T1000 (cell line): ENCODE measurements at regions not wholly inside any gene's neighbourhood (a gene's known extent, or its start where the extent isn't known, plus 50 kb on each side); places are given as distances from the start of the nearest gene placed in this dataset.
"Not testable (repeated sequence)": the region's sequence is repeated elsewhere in the genome, so short reads cannot be mapped to it uniquely, and the experiment has no call there.

ENCODE experiments used
- DNase-seq: peaks from one replicate; lab custom pipeline; 2025; ENCODE audit warnings: mixed read lengths; lab: John Stamatoyannopoulos, UW

- DNase-seq, result no peak
Measured at GRCh38 chr13:80884056-80884785, 543.3 kb upstream of the SPRY2 start.

- no peak for DNase-seq
Measured at GRCh38 chr13:80883545-80883944, 542.6 kb upstream of the SPRY2 start.

GRCh38 chr13:80881942-80882445 lies 541.1 kb upstream of the SPRY2 start:
- no peak for DNase-seq

- no peak for DNase-seq
Measured at GRCh38 chr13:80881495-80881894, 540.6 kb upstream of the SPRY2 start.

- no peak for DNase-seq
Measured at GRCh38 chr13:80881034-80881433, 540.1 kb upstream of the SPRY2 start.

GRCh38 chr13:80877944-80878241 lies 537.0 kb upstream of the SPRY2 start:
- DNase-seq, result no peak

- no peak for DNase-seq
Measured at GRCh38 chr13:80877209-80877943, 536.5 kb upstream of the SPRY2 start.

GRCh38 chr13:80873589-80873988 lies 532.7 kb upstream of the SPRY2 start:
- DNase-seq, result no peak

- DNase-seq, result not testable (repeated sequence)
Measured at GRCh38 chr13:80871971-80872370, 531.0 kb upstream of the SPRY2 start.

- DNase-seq, result no peak
Measured at GRCh38 chr13:80871481-80871880, 530.6 kb upstream of the SPRY2 start.

GRCh38 chr13:80870186-80870585 lies 529.3 kb upstream of the SPRY2 start:
- DNase-seq, result no peak

- DNase-seq, result no peak
Measured at GRCh38 chr13:80866921-80867320, 526.0 kb upstream of the SPRY2 start.

GRCh38 chr13:80865329-80865728 lies 524.4 kb upstream of the SPRY2 start:
- no peak for DNase-seq

- no peak for DNase-seq
Measured at GRCh38 chr13:80862456-80862855, 521.5 kb upstream of the SPRY2 start.

GRCh38 chr13:80860845-80861244 lies 519.9 kb upstream of the SPRY2 start:
- DNase-seq, result no peak

GRCh38 chr13:80858131-80858530 lies 517.2 kb upstream of the SPRY2 start:
- DNase-seq, result no peak

- DNase-seq, result no peak
Measured at GRCh38 chr13:80857321-80857720, 516.4 kb upstream of the SPRY2 start.

GRCh38 chr13:80850771-80851170 lies 509.8 kb upstream of the SPRY2 start:
- no peak for DNase-seq

- no peak for DNase-seq
Measured at GRCh38 chr13:80844164-80844563, 503.2 kb upstream of the SPRY2 start.

- DNase-seq, result no peak
Measured at GRCh38 chr13:80841414-80841813, 500.5 kb upstream of the SPRY2 start.

- DNase-seq, result no peak
Measured at GRCh38 chr13:80840316-80840976, 499.5 kb upstream of the SPRY2 start.

GRCh38 chr13:80835902-80836301 lies 495.0 kb upstream of the SPRY2 start:
- DNase-seq, result no peak

- no peak for DNase-seq
Measured at GRCh38 chr13:80830431-80830830, 489.5 kb upstream of the SPRY2 start.
